ENCODE measurements at regions not wholly inside any gene's neighbourhood (a gene's known extent, or its start where the extent isn't known, plus 50 kb on each side); places are given as distances from the start of the nearest gene placed in this dataset.

- TF ChIP-seq CTCF (IDR thresholded peaks at IDR 0.05 in 4 of 5, conservative IDR thresholded peaks at IDR 0.05 in 1 of 5), result no peak
- no peak for TF ChIP-seq POLR2A (IDR thresholded peaks at IDR 0.05)
These were observed 64.5 kb upstream of the B3GAT1 start for GRCh38 chr11:134476435-134477021.
